Breast epithelium (tissue), 4 donors: ENCODE measurements at regions not wholly inside any gene's neighbourhood (a gene's known extent, or its start where the extent isn't known, plus 50 kb on each side); places are given as distances from the start of the nearest gene placed in this dataset.

Source experiments
- DNase-seq, 2 donors: peaks; one replicate each; pipeline ENCODE4 v3.0.0-alpha.2; 2019; ENCODE audit warnings: low spot score in 2 of 2
- H3K27ac ChIP-seq, 2 donors: fragments of 200-600 bp; sonication (generic) in 1 of 2; one replicate each; pipeline ENCODE4 v1.5.1; 2016 to 2019; ENCODE audit warnings: mild to moderate bottlenecking in 1 of 2
- H3K27me3 ChIP-seq, 2 donors: fragments of 200-600 bp; sonication (generic) in 1 of 2; one replicate each; pipeline versions ENCODE4 v1.5.1 to v1.6.0; 2017 to 2019; ENCODE audit warnings: control low read depth in 1 of 2, mild to moderate bottlenecking in 1 of 2
- H3K36me3 ChIP-seq: fragments of 200-600 bp; one replicate; pipeline ENCODE4 v1.5.1; 2019
- H3K4me1 ChIP-seq, 2 donors: fragments of 200-600 bp; sonication (generic); one replicate each; pipeline ENCODE4 v1.5.1; 2016 to 2019; ENCODE audit warnings: control low read depth in 1 of 2
- H3K4me3 ChIP-seq, 3 donors: fragments of 200-600 bp; sonication (generic); 1 replicate in 2 of 3; 2 replicates in 1 of 3; pipeline ENCODE4 v1.5.1; 2016 to 2019; ENCODE audit warnings: mild to moderate bottlenecking in 3 of 3, moderate library complexity in 2 of 3
- H3K9me3 ChIP-seq, 2 donors: fragments of 200-600 bp; sonication (generic) in 1 of 2; one replicate each; pipeline ENCODE4 v1.5.1; 2016 to 2019; ENCODE audit warnings: control low read depth in 1 of 2
- POLR2A ChIP-seq: fragments of 450-650 bp; IDR thresholded peaks from one replicate; pipeline ENCODE4 v1.6.1; 2016; ENCODE audit warnings: antibody characterized with exemption, mild to moderate bottlenecking, moderate library complexity
- POLR2AphosphoS5 ChIP-seq, 3 donors: sonication (generic); formaldehyde crosslinking; IDR thresholded peaks; one replicate each; pipeline ENCODE4 v1.6.1; 2017; ENCODE audit warnings: antibody characterized with exemption in 3 of 3
- intact Hi-C: fragments of 100-400 bp; cut with DNase I; formaldehyde crosslinking; loops from one replicate; pipeline ENCODE4 v1.15.1; 2023; ENCODE audit warnings: low total_unique reads
- TF ChIP-seq, protein P1 (sequence below), 3 donors: fragments of 450-650 bp; IDR thresholded peaks; one replicate each; pipeline ENCODE4 v1.5.1; 2016 to 2017; ENCODE audit warnings: antibody characterized with exemption in 3 of 3, mild to moderate bottlenecking in 3 of 3, moderate library complexity in 3 of 3

- Histone ChIP-seq H3K27me3 (no peaks in the 10 kb centered on the region), H3K4me1 (no peaks in the 10 kb centered on the region), H3K4me3 (no peak overlapping the region), H3K27ac (no peak overlapping the region), H3K9me3 (peaks cover 0 to 5% of the 10 kb centered on the region in 2 donors), H3K36me3 (no peaks in the 10 kb centered on the region)
- DNase-seq = no peak
- intact Hi-C loops = no loop called here
- TF ChIP-seq, protein P1, sequence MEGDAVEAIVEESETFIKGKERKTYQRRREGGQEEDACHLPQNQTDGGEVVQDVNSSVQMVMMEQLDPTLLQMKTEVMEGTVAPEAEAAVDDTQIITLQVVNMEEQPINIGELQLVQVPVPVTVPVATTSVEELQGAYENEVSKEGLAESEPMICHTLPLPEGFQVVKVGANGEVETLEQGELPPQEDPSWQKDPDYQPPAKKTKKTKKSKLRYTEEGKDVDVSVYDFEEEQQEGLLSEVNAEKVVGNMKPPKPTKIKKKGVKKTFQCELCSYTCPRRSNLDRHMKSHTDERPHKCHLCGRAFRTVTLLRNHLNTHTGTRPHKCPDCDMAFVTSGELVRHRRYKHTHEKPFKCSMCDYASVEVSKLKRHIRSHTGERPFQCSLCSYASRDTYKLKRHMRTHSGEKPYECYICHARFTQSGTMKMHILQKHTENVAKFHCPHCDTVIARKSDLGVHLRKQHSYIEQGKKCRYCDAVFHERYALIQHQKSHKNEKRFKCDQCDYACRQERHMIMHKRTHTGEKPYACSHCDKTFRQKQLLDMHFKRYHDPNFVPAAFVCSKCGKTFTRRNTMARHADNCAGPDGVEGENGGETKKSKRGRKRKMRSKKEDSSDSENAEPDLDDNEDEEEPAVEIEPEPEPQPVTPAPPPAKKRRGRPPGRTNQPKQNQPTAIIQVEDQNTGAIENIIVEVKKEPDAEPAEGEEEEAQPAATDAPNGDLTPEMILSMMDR (IDR thresholded peaks at IDR 0.05) = no peak
- TF ChIP-seq POLR2AphosphoS5 (IDR thresholded peaks at IDR 0.05) (no peak), POLR2A (no peak)
Observed at GRCh38 chr14:43755707-43756106, 751.4 kb downstream of the FSCB start.

DNA sequence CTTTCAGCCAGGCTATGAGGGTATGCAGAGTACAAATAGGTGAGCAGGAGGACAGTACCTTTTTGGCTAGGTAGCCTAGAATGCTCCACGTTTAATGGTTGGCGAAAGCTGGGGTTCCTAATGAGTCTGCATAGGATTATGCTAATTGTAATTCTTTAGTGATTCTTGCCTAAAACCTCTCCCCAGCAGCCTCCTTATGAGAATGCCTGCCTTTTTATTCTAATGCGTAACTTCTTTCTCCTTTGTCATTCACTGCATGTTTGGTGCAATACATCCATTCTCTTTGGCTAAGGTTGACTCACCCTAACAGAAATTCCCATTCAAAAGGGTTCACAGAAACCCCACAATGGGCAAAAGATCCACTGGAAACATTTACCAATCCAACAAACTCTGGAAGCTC is 752.2 kb downstream of the FSCB start:
- no peak overlapping the region for H3K4me3 ChIP-seq
- H3K36me3 ChIP-seq = no peaks in the 10 kb centered on the region
- intact Hi-C loops = no loop called here
- no peak for DNase-seq
- no peaks in the 10 kb centered on the region for H3K4me1 ChIP-seq
- peaks cover 0 to 5% of the 10 kb centered on the region in 2 donors for H3K9me3 ChIP-seq
- no peak overlapping the region for H3K27ac ChIP-seq
- H3K27me3 ChIP-seq = no peaks in the 10 kb centered on the region
- TF ChIP-seq POLR2A (no peak), POLR2AphosphoS5 (IDR thresholded peaks at IDR 0.05) (no peak)
- TF ChIP-seq, protein P1 (IDR thresholded peaks at IDR 0.05) = no peak

GRCh38 chr14:43745746-43746145 is 761.3 kb downstream of the FSCB start:
- Histone ChIP-seq H3K27ac (no peak overlapping the region), H3K9me3 (no peaks in the 10 kb centered on the region), H3K36me3 (no peaks in the 10 kb centered on the region), H3K4me1 (no peaks in the 10 kb centered on the region), H3K4me3 (no peak overlapping the region), H3K27me3 (no peaks in the 10 kb centered on the region)
- TF ChIP-seq, protein P1 (IDR thresholded peaks at IDR 0.05) = no peak
- no peak for TF ChIP-seq POLR2A
- TF ChIP-seq POLR2AphosphoS5 (IDR thresholded peaks at IDR 0.05) = no peak
- intact Hi-C loops = no loop called here
- DNase-seq = no peak

DNA sequence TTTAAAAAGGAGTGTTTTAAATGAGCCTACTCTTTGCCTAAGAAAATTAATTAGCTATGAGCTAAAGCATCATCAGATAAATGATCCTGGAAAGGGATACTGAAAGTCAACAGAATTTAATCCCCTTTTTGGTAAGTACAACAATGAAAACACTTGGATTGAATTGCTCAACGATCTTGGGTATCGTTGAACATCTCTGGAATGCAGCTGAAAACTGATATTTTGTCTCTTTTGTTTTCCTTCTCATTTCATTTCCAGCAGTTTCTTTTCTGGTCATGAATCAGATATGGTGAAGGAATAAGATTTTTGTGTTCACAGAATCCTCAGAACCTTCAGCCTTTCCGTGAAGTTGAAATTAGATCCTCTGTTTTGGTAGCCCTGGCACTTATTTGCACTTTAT is 771.2 kb downstream of the FSCB start:
- intact Hi-C loops = no loop called here
- Histone ChIP-seq H3K36me3 (no peaks in the 10 kb centered on the region), H3K27ac (no peak overlapping the region), H3K4me1 (no peaks in the 10 kb centered on the region), H3K9me3 (no peaks in the 10 kb centered on the region), H3K27me3 (no peaks in the 10 kb centered on the region), H3K4me3 (no peak overlapping the region)
- TF ChIP-seq POLR2AphosphoS5 (IDR thresholded peaks at IDR 0.05) (no peak), POLR2A (no peak)
- TF ChIP-seq, protein P1 (IDR thresholded peaks at IDR 0.05) = no peak
- DNase-seq = no peak

DNA sequence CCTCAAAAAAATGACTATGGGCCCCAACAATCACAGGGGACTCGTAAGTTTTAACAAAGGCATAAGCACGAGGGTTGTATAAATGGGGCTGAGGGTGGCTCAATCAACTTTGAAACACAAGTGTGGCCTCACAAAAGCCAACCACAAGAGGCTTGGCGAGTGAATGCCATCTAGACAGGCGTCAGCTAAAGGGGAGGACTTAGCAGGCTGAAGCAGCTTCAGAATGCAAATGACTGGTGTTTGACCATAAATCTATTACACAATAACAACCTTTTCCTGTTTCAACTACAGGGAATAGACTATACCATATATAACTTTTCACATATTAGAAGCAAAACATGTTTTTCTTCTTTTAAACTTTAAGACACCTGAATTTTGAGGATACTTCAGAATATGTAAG is 777.9 kb downstream of the FSCB start:
- TF ChIP-seq POLR2A (no peak), POLR2AphosphoS5 (IDR thresholded peaks at IDR 0.05) (no peak)
- TF ChIP-seq, protein P1 (IDR thresholded peaks at IDR 0.05) = no peak
- no peak for DNase-seq
- Histone ChIP-seq H3K4me3 (no peak overlapping the region), H3K9me3 (no peaks in the 10 kb centered on the region), H3K4me1 (no peaks in the 10 kb centered on the region), H3K27me3 (no peaks in the 10 kb centered on the region), H3K36me3 (no peaks in the 10 kb centered on the region), H3K27ac (no peak overlapping the region)
- intact Hi-C loops = no loop called here
